H1 (cell line): ENCODE measurements at regions not wholly inside any gene's neighbourhood (a gene's known extent, or its start where the extent isn't known, plus 50 kb on each side); places are given as distances from the start of the nearest gene placed in this dataset.

Experiments used
- CTCF ChIA-PET: fragments of 300-600 bp; sonication (Branson Sonifier 250); formaldehyde crosslinking; loops from one replicate; lab custom pipeline; 2021; ENCODE audit not compliant: partially characterized antibody; lab: Charles Lee
- POLR2A ChIA-PET: fragments of 300-600 bp; sonication (Branson Sonifier 250); formaldehyde crosslinking; loops from one replicate; lab custom pipeline; 2021; ENCODE audit warnings: inconsistent platforms; ENCODE audit not compliant: partially characterized antibody; lab: Charles Lee
- DNase-seq, 2 experiments: peaks; one replicate each; pipeline versions ENCODE4 v3.0.0 to v3.0.0-alpha.2; 2010 to 2022; ENCODE audit warnings: low spot score in 2 of 2, low read depth in 1 of 2, mixed read lengths in 1 of 2
- FAIRE-seq: peaks from 2 replicates; lab custom pipeline; 2011; peaks lifted over from hg19 to GRCh38; lab: Jason Lieb, UNC
- H2AFZ ChIP-seq: 2 replicates; pipeline ENCODE4 v1.8.1; 2012; ENCODE audit warnings: low read length, inconsistent platforms
- H2AK5ac ChIP-seq: 2 replicates; pipeline ENCODE4 v1.6.1; 2013; ENCODE audit warnings: low read depth, low read length
- H2BK120ac ChIP-seq: replicated peaks from 2 replicates; pipeline ENCODE3; 2013; ENCODE audit warnings: low read depth, low read length, inconsistent platforms
- H2BK12ac ChIP-seq: 2 replicates; pipeline ENCODE4 v1.6.1; 2013; ENCODE audit warnings: low read depth, low read length
- H2BK15ac ChIP-seq: 2 replicates; pipeline ENCODE4 v1.6.1; 2013; ENCODE audit warnings: low read length
- H2BK20ac ChIP-seq: 2 replicates; pipeline ENCODE4 v1.6.1; 2013; ENCODE audit warnings: low read length
- H2BK5ac ChIP-seq: 2 replicates; pipeline ENCODE4 v1.6.1; 2013; ENCODE audit warnings: low read depth, low read length
- H3K14ac ChIP-seq: 2 replicates; pipeline ENCODE4 v1.6.1; 2013; ENCODE audit warnings: inconsistent platforms; ENCODE audit not compliant: insufficient read length
- H3K18ac ChIP-seq: 2 replicates; pipeline ENCODE4 v1.6.1; 2013; ENCODE audit warnings: low read length; ENCODE audit errors: extremely low read depth
- H3K23ac ChIP-seq: 2 replicates; pipeline ENCODE4 v1.6.1; 2013; ENCODE audit warnings: inconsistent platforms; ENCODE audit not compliant: insufficient read length
- H3K23me2 ChIP-seq: 2 replicates; pipeline ENCODE4 v1.6.1; 2013; ENCODE audit warnings: low read depth, low read length
- H3K27ac ChIP-seq: 2 replicates; pipeline ENCODE4 v1.6.1; 2011; ENCODE audit warnings: low read depth, low read length, inconsistent platforms
- H3K27me3 ChIP-seq, 4 experiments: replicated peaks in 1 of 4; 1 replicate in 1 of 4; 2 replicates in 3 of 4; pipeline versions ENCODE4 v1.6.1 to v1.8.1; 2011 to 2013; ENCODE audit warnings: low read length in 3 of 4, mild to moderate bottlenecking in 3 of 4, inconsistent platforms in 2 of 4, mixed read lengths in 2 of 4, moderate library complexity in 1 of 4; ENCODE audit not compliant: control insufficient read depth in 3 of 4, insufficient read depth in 3 of 4; ENCODE audit errors: extremely low read depth in 1 of 4
- H3K36me3 ChIP-seq, 4 experiments: 2 replicates each; pipeline versions ENCODE4 v1.6.1 to v1.8.1; 2011 to 2013; ENCODE audit warnings: mild to moderate bottlenecking in 4 of 4, low read length in 3 of 4, moderate library complexity in 2 of 4, control low read depth in 1 of 4, inconsistent platforms in 1 of 4; ENCODE audit not compliant: insufficient read depth in 4 of 4, control insufficient read depth in 2 of 4
- H3K4ac ChIP-seq: replicated peaks from 2 replicates; pipeline ENCODE3; 2013; ENCODE audit warnings: low read length, low read depth, mixed read lengths, inconsistent platforms; ENCODE audit not compliant: insufficient read length
- H3K4me1 ChIP-seq, 4 experiments: replicated peaks in 1 of 4; 1 replicate in 1 of 4; 2 replicates in 3 of 4; pipeline versions ENCODE4 v1.6.1 to v1.8.1; 2011 to 2013; ENCODE audit warnings: low read length in 3 of 4, inconsistent platforms in 2 of 4, mixed read lengths in 1 of 4; ENCODE audit not compliant: insufficient read depth in 4 of 4, control insufficient read depth in 3 of 4
- H3K4me2 ChIP-seq, 2 experiments: 2 replicates each; pipeline versions ENCODE4 v1.6.1 to v1.8.1; 2011 to 2013; ENCODE audit warnings: low read depth in 2 of 2, low read length in 2 of 2, control low read depth in 1 of 2, inconsistent platforms in 1 of 2, mild to moderate bottlenecking in 1 of 2; ENCODE audit not compliant: insufficient read depth in 1 of 2
- H3K4me3 ChIP-seq, 4 experiments: fragments of 200-600, 300-600 bp in 1 of 4; sonication (generic), shearing (Covaris generic), sonication (Bioruptor Twin) in 1 of 4; 2 replicates each; pipeline versions ENCODE4 v1.5.1 to v1.8.1; 2011 to 2016; ENCODE audit warnings: low read length in 4 of 4, low read depth in 3 of 4, control low read depth in 2 of 4, inconsistent platforms in 2 of 4, mild to moderate bottlenecking in 2 of 4, mixed read lengths in 1 of 4, moderate library complexity in 1 of 4; ENCODE audit not compliant: insufficient read depth in 2 of 4; ENCODE audit errors: extremely low read depth in 1 of 4
- H3K56ac ChIP-seq: replicated peaks from 2 replicates; pipeline ENCODE3; 2013; ENCODE audit warnings: low read depth, mild to moderate bottlenecking, mixed read lengths, low read length, inconsistent platforms; ENCODE audit not compliant: insufficient read length
- H3K79me1 ChIP-seq: 2 replicates; pipeline ENCODE4 v1.6.1; 2013; ENCODE audit warnings: low read depth, low read length, control low read depth
- H3K79me2 ChIP-seq, 2 experiments: 2 replicates each; pipeline versions ENCODE4 v1.6.1 to v1.8.1; 2012 to 2013; ENCODE audit warnings: low read length in 2 of 2, mild to moderate bottlenecking in 2 of 2, inconsistent platforms in 1 of 2; ENCODE audit not compliant: insufficient read depth in 2 of 2, control insufficient read depth in 1 of 2
- H3K9ac ChIP-seq, 4 experiments: replicated peaks in 1 of 4; 1 replicate in 1 of 4; 2 replicates in 3 of 4; pipeline versions ENCODE4 v1.6.1 to v1.8.1; 2011 to 2013; ENCODE audit warnings: low read depth in 3 of 4, low read length in 3 of 4, control low read depth in 2 of 4, mild to moderate bottlenecking in 2 of 4, moderate library complexity in 2 of 4, inconsistent platforms in 1 of 4; ENCODE audit errors: extremely low read depth in 1 of 4
- H3K9me3 ChIP-seq, 2 experiments: 2 replicates each; pipeline versions ENCODE4 v1.6.1 to v1.8.1; 2012 to 2013; ENCODE audit warnings: mild to moderate bottlenecking in 2 of 2, moderate library complexity in 2 of 2, control low read depth in 1 of 2, inconsistent platforms in 1 of 2, low read depth in 1 of 2, low read length in 1 of 2, mixed read lengths in 1 of 2; ENCODE audit not compliant: insufficient read depth in 2 of 2
- H4K20me1 ChIP-seq, 2 experiments: replicated peaks in 1 of 2; 2 replicates each; pipeline versions ENCODE3 to v1.8.1; 2011 to 2013; ENCODE audit warnings: inconsistent platforms in 2 of 2, low read length in 2 of 2, mild to moderate bottlenecking in 1 of 2; ENCODE audit not compliant: insufficient read depth in 2 of 2, control insufficient read depth in 1 of 2
- H4K5ac ChIP-seq: 2 replicates; pipeline ENCODE4 v1.6.1; 2013; ENCODE audit warnings: low read length, low read depth, mixed read lengths, inconsistent platforms; ENCODE audit not compliant: insufficient read length
- H4K8ac ChIP-seq: 2 replicates; pipeline ENCODE4 v1.8.0; 2013; ENCODE audit warnings: mild to moderate bottlenecking, moderate library complexity, low read length, inconsistent platforms; ENCODE audit not compliant: insufficient read depth; ENCODE audit errors: extremely low read depth
- H4K91ac ChIP-seq: replicated peaks from 2 replicates; pipeline ENCODE3; 2013; ENCODE audit warnings: low read length, mixed read lengths, inconsistent platforms; ENCODE audit not compliant: insufficient read length
- CHD1 ChIP-seq: IDR thresholded peaks from 2 replicates; pipeline ENCODE4 v1.6.1; 2012; ENCODE audit warnings: low read depth, low read length, improper control_type of control experiment
- CTBP2 ChIP-seq: IDR thresholded peaks from 2 replicates; pipeline ENCODE4 v1.7.0; 2011; ENCODE audit warnings: borderline replicate concordance, mild to moderate bottlenecking, moderate library complexity, mixed read lengths, low read length; ENCODE audit not compliant: insufficient read depth, insufficient read length
- JUN ChIP-seq: IDR thresholded peaks from 2 replicates; pipeline ENCODE4 v1.6.1; 2011; ENCODE audit warnings: low read depth, mild to moderate bottlenecking, improper control_type of control experiment, low read length
- POLR2AphosphoS5 ChIP-seq: IDR thresholded peaks from 2 replicates; pipeline ENCODE4 v1.6.1; 2011; ENCODE audit warnings: low read depth, low read length
- RNF2 ChIP-seq: fragments of 200-900, 300-1000 bp; sonication (generic); IDR thresholded peaks from 2 replicates; pipeline ENCODE4 v1.7.1; 2016; ENCODE audit warnings: borderline replicate concordance, low read depth, mild to moderate bottlenecking, antibody characterized with exemption, low read length; ENCODE audit not compliant: poor library complexity, severe bottlenecking; ENCODE audit errors: missing control alignments
- SIRT6 ChIP-seq: IDR thresholded peaks from one replicate; pipeline ENCODE4 v1.7.1; 2012; ENCODE audit warnings: low read length, inconsistent platforms
- SP1 ChIP-seq: IDR thresholded peaks from 2 replicates; pipeline ENCODE4 v1.6.1; 2011; ENCODE audit warnings: low read depth, low read length
- TAF1 ChIP-seq: IDR thresholded peaks from 2 replicates; pipeline ENCODE4 v1.6.1; 2011; ENCODE audit warnings: mild to moderate bottlenecking, low read depth, low read length
- ZNF274 ChIP-seq: IDR thresholded peaks from 2 replicates; pipeline ENCODE4 v1.7.0; 2012; ENCODE audit warnings: low read length, borderline replicate concordance; ENCODE audit errors: extremely low read depth
- WGBS, 2 experiments: shearing (Covaris generic) in 1 of 2; methylation state at CpG; one replicate each; pipeline versions ENCODE4 v1.1.6 to v1.1.7; 2013 to 2015; ENCODE audit warnings: low lambda C conversion rate in 2 of 2, mixed read lengths in 2 of 2, inconsistent platforms in 1 of 2, low coverage in 1 of 2, missing lambda C conversion rate in 1 of 2; ENCODE audit not compliant: insufficient replicate concordance in 2 of 2, insufficient coverage in 1 of 2, insufficient read length in 1 of 2; ENCODE audit errors: extremely low coverage in 1 of 2, missing lambda C conversion rate in 1 of 2; 5-methylcytosine and 5-hydroxymethylcytosine counted together

DNA sequence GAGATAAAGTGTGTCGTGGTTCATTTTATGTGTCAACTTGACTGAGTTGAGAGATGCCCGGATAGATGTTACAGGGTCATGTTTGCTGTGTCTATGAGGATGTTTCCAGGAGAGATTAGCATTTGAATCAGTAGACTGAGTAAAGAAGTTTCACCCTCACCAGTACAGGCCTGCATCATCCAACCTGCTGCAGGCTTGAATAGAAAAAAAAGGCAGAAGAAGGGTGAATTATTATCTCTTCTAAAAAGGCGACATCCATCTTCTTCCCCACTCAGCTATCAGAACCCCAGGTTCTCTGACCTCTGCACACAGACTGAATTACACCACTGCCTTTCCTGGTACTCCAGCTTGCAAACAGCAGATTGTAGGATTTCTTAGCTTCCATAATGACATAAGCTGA, 1293.7 kb upstream of the FLRT2 start:
- Histone ChIP-seq H4K8ac (no peak overlapping the region), H4K5ac (no peak overlapping the region), H2BK20ac (no peak overlapping the region), H4K20me1 (no peaks in the 10 kb centered on the region), H3K9ac (no peak overlapping the region), H2BK120ac (no peak overlapping the region), H3K56ac (no peak overlapping the region), H2AFZ (no peak overlapping the region), H3K14ac (no peak overlapping the region), H3K36me3 (no peaks in the 10 kb centered on the region), H2BK5ac (no peak overlapping the region), H2BK12ac (no peak overlapping the region), H2AK5ac (no peak overlapping the region), H3K9me3 (no peaks in the 10 kb centered on the region), H3K4me2 (no peak overlapping the region), H3K79me1 (no peaks in the 10 kb centered on the region), H3K23me2 (no peaks in the 10 kb centered on the region; the same call in 1 of the 2 replicates), H3K27ac (no peak overlapping the region), H3K4me1 (no peaks in the 10 kb centered on the region), H3K4me3 (no peak overlapping the region), H3K23ac (no peak overlapping the region), H3K18ac (no peak overlapping the region), H3K27me3 (no peaks in the 10 kb centered on the region), H3K4ac (no peak overlapping the region), H3K79me2 (no peaks in the 10 kb centered on the region), H4K91ac (no peak overlapping the region), H2BK15ac (no peak overlapping the region)
- DNase-seq: no peak
- WGBS, 2 experiments: 98% methylated on average over 3 of the region's 3 CpGs; no CpG with 5 or more reads in 1 of the 2 experiments
- ChIA-PET POLR2A (no interaction called here), CTCF (no interaction called here)
- FAIRE-seq: no peak
- no peak for TF ChIP-seq CHD1
- TF ChIP-seq SP1: no peak
- no peak for TF ChIP-seq SIRT6
- no peak for TF ChIP-seq JUN
- no peak for TF ChIP-seq RNF2
- no peak for TF ChIP-seq POLR2AphosphoS5
- TF ChIP-seq CTBP2: no peak
- no peak for TF ChIP-seq TAF1
- no peak for TF ChIP-seq ZNF274
